ENCODE measurements at regions not wholly inside any gene's neighbourhood (a gene's known extent, or its start where the extent isn't known, plus 50 kb on each side); places are given as distances from the start of the nearest gene placed in this dataset.
"Not testable (repeated sequence)": the region's sequence is repeated elsewhere in the genome, so short reads cannot be mapped to it uniquely, and the experiment has no call there.

DNA sequence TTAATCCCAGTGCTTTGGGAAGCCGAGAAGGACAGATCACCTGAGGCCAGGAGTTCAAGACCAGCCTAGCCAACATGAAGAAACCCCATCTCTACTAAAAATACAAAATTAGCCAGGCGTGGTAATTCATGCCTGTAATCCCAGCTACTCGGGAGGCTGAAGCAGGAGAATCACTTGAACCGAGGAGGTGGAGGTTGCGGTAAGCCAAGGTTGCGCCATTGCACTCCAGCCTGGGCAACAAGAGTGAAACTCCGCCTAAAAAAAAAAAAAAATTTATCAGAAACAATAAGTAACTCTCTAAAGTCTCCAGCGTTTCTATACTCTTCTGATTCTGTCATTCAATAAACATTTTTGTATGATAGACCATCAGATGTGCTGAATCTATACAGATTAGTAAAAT lies 55.7 kb upstream of the FNDC3B start:
- H3K4me1 ChIP-seq (ENCODE audit: control insufficient read depth, insufficient read depth, low read length); DNase-seq; H3K9me3 ChIP-seq (ENCODE audit: control insufficient read depth, low read length); H3K27ac ChIP-seq (ENCODE audit: low read length); ATAC-seq; intact Hi-C loops (cut with DNase I); H3K27me3 ChIP-seq (ENCODE audit: control insufficient read depth, insufficient read depth); H3K4me3 ChIP-seq (ENCODE audit: low read length): not testable (repeated sequence)
- WGBS = 83% methylated on average over 8 of the region's 8 CpGs

DNA sequence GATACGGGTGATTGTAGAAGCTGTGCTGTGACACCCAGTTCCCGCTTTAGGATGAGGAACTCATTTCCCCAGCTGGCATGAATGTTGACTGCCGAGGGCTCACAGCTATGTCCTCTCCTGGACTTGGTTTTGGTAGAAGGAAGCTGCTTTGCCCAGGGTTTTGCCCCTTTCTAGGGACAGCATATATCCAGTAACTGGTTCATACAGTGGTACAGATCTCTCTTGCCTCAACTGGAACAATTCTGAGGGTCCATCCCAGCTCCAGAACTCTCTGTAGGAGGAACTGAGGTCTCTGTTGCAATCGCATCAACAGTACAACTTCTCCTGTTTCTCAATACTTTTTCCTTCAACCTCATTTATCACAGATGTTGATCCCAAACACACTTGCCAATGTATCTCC lies 54.5 kb upstream of the FNDC3B start:
- ATAC-seq (peak; percentile 29 to 47), DNase-seq (no peak)
- WGBS = 87% methylated on average over 4 of the region's 4 CpGs
- intact Hi-C loops (cut with DNase I) = no loop called here
- H3K9me3 ChIP-seq (ENCODE audit: control insufficient read depth, low read length) = no peaks in the 10 kb centered on the region
- no peaks in the 10 kb centered on the region for H3K27me3 ChIP-seq (ENCODE audit: control insufficient read depth, insufficient read depth)
- H3K27ac ChIP-seq (ENCODE audit: low read length) = no peak overlapping the region
- H3K4me3 ChIP-seq (ENCODE audit: low read length) = no peak overlapping the region
- H3K4me1 ChIP-seq (ENCODE audit: control insufficient read depth, insufficient read depth, low read length) = no peaks in the 10 kb centered on the region

DNA sequence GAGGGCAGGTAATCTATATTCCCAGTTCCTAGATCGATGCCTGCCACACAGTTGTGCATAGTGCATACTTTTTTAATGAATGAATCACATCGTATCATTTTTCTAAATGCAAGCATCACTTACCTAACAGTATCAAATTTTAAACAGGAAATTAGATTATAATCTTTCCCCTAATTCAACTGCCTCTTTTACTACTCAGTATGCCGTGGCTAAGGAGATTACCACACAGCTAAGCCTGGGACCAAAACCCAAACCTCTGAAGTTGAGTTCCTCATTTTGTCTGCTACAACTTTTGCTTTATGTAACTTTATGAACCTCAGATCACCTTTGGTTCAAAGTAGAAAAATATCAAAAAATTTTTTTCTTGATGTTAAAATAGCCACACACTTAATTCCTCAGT lies 53.2 kb upstream of the FNDC3B start:
- no peaks in the 10 kb centered on the region for H3K27me3 ChIP-seq (ENCODE audit: control insufficient read depth, insufficient read depth)
- H3K9me3 ChIP-seq (ENCODE audit: control insufficient read depth, low read length) = no peaks in the 10 kb centered on the region
- ATAC-seq (no peak), DNase-seq (no peak)
- no peaks in the 10 kb centered on the region for H3K4me1 ChIP-seq (ENCODE audit: control insufficient read depth, insufficient read depth, low read length)
- 64% methylated on average over 3 of the region's 3 CpGs for WGBS
- H3K4me3 ChIP-seq (ENCODE audit: low read length) = no peak overlapping the region
- intact Hi-C loops (cut with DNase I) = no loop called here
- no peak overlapping the region for H3K27ac ChIP-seq (ENCODE audit: low read length)

DNA sequence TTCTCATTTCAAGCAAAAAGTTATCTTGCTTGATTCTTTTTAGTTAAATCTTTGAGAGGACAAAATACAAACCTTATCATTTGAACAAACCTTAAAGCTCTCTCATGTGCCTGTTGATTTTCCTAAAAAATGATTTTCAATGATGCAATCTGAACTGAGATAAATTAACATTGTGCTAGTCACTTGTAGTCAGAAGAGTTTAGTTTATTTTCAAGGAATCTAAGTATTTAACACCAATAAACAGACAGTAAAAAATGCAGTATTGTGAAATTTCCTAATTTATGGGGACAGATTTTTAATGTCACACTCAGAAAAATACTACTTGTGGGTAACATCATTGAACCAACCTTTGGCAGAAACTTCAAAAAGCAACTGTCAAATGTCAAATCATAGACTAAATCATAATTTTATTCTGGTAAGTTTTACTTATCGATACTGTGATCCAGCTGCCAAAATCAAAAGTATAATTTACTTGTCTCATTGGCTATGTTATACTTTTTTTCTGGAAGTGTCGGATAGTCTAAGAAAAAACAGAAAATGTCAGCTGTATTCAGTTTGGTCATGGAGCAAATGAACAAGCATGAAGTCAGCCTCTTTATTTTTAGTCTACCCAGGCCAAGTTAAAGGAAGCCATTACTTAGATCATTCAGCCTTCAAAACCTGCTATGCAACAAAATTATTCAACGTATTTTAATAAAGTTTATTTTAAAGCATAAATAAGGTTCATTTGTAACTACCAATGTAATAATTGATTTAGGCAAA lies 52.4 kb upstream of the FNDC3B start:
- no peak overlapping the region for H3K27ac ChIP-seq (ENCODE audit: low read length)
- intact Hi-C loops (cut with DNase I) = no loop called here
- no peak overlapping the region for H3K4me3 ChIP-seq (ENCODE audit: low read length)
- no peaks in the 10 kb centered on the region for H3K4me1 ChIP-seq (ENCODE audit: control insufficient read depth, insufficient read depth, low read length)
- no peaks in the 10 kb centered on the region for H3K27me3 ChIP-seq (ENCODE audit: control insufficient read depth, insufficient read depth)
- no peak for DNase-seq
- no peak for ATAC-seq
- H3K9me3 ChIP-seq (ENCODE audit: control insufficient read depth, low read length) = no peaks in the 10 kb centered on the region
- 78% methylated on average over 3 of the region's 3 CpGs for WGBS
